GM04503 (cell line): ENCODE measurements at regions not wholly inside any gene's neighbourhood (a gene's known extent, or its start where the extent isn't known, plus 50 kb on each side); places are given as distances from the start of the nearest gene placed in this dataset.
"Not testable (repeated sequence)": the region's sequence is repeated elsewhere in the genome, so short reads cannot be mapped to it uniquely, and the experiment has no call there.

Experiments used
- DNase-seq: peaks from one replicate; pipeline ENCODE4 v3.0.0-alpha.2; 2012; ENCODE audit warnings: low read depth

DNA sequence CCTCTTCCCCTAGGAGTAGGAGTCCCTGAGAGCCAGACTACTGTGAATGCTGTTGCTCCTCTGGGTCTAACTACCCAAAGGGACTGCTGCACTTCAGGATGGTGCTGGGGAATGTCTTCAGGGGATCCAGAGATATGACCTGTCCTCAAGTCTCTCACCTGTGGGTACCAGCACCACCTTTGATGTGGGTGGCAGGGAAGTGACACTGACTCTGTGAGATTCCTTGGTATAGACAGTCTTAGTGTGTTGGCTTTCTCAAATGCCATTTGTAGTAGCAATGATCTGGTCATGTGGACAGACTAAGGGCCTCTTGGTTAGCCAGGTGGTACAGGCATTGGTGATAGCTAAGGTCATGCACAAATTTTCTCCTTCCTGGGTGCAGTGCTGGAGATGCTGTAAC, 108.9 kb upstream of the ADAMTS3 start:
- DNase-seq: no peak

DNA sequence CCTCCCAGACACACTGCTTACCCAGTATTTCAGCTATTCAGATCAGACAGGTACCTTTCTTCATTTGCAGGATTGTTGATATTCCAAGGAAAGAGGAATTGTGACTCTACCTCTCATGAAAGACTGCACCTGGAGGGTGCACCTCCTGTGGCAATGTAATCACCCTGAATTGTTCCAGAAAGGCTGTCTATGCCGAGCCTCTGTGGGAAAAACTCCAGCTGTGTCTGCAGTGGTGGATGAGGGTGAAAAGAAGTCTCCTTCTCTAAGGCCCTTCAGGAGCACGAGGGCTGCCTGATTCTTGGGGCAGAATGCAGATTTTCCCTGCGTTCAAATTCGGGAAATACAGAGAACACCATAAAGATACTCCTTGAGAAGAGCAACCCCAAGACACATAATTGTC, 108.2 kb upstream of the ADAMTS3 start:
- no peak for DNase-seq

DNA sequence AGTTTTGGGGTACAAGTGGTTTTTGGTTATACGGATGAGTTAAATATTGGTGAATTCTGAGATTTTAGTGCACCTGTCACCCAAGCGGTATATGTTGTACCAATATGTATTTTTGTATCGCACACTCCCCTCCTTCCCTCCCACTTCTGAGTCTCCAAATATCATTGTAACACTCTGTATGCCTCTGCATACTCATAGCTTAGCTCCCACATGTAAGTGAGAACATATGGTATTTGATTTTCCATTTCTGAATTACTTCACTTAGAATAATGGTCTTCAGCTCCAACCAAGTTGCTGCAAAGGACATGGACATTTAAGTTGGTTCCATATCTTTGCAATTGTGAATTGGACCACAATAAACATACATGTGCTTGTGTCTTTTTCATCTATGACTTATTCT, 103.0 kb upstream of the ADAMTS3 start:
- no peak for DNase-seq

DNA sequence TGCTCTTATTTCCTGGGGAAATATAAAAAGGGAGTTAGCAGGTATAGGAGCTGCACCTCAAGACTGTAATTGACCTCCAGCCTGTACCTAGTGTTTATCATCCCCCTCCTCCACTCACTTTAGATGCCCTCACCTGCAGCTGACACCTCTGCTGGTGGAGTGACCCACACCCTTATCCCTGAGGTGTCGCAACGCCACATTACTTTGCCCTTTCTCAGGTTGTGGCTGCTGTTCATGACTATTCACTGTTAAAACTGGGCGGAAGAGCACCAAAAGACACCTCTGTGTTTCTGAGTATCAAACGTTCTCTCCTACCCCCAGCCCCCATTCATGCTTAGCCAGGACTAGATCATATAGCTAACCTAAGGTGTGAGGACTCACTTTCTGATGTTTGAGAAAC, 101.5 kb upstream of the ADAMTS3 start:
- no peak for DNase-seq

DNA sequence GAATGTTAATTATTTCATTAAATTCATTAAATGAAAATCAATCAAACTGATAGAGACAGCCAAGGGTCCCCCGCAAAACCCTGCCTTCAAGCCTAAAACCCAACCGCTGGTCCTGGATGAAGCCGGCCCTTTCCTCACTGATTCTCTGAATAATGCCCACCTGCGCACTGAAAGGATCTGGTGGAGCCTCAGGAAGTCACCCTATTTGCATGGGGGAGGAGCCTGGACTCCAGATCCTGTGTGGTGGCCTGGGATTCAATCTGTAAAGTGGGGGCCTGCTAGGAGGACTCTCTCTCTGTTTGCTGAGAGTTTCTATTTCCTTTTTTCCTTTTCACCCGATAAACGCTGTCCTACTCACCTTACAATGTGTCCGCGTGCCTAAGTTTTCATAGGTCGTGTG, 97.9 kb upstream of the ADAMTS3 start:
- no peak for DNase-seq

DNA sequence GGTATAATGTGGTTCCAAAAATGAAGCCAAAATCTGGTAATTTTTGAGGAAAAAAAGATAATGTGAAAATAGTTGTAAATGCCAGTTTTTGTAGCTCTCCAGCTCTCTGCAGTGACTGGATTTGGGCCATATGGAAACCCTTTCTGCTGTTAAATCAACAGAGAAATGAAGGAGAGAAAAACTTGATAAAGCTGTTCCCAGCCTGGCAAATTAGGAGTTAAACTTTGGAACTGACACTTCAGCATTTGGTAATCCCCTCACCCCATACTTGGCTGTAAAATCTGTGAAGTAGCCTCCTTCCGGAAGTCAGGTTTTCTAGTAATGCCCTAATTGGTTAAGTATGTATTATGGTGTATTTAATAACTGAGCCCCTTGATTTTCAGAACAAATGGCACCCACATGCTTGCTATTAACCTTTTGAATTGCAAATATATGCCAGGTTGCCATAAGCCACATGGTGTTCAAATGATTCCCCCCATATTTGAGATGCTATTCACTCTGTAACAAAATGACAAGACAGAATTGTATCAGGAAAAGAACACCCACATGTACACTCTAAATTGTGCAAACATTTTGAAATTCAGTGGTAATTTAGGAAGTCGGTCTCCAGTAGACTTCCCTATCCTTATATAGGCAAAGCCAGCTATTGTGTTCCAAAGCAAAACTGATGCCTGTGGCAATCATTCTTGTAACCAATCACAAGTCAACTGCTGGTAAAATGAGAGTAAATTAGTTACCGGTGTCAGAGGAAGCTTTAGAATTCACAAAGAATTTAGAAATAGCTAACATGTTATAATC, 96.3 kb upstream of the ADAMTS3 start:
- no peak for DNase-seq

DNA sequence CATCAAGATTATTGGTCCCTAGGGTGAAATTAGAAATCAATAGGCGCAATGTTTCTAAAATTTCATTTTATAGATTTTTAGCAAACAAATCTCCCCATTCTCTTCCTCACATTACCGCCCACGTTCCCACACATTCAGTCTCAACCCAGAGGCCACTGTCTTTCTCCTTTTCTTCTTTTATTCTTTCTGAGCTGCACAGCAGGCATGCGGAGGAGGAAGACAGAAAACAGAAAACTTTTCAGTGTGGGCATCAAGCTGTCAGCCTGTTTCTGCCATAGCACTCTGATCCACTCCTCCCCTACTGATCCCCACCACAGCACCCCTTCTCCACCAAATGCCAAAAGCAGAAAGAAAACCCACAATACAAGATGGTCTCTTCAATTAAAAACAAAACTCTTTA, 94.8 kb upstream of the ADAMTS3 start:
- DNase-seq: no peak

DNA sequence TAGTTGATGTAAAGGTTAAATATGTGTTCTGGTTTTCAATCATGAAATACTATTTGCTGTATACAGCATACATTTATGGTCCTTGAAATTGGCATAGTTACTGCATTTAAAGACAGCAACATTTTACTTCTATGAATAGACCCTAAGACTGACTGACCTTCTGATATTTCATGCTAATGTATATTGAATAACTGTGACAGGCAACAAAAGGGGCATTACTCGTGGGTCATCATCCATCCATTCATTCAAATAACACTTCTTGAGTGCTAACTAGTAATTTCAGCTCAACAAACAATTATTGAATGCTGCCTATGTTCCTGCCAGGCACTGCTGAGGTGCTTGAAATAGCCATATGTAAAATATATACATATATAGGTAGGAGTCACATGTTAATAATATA, 92.8 kb upstream of the ADAMTS3 start:
- no peak for DNase-seq

DNA sequence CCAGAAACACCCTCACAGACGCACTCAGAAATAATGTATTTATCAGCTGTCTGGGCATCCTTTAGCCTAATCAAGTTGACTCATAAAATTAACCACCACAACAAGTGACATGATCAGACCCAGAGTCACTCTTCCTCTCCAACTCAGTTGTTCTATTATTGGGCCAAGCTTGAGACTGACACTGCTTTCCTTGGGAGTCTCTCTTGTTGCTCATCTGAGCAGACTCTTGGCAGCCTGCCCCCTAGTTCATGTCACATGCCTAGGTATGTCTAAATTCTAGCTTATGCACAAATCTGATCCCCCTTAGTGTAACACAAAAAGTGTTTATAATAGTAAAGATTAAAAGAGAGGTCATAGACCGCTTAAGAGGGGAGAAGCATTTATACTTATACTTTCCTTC, 72.6 kb upstream of the ADAMTS3 start:
- DNase-seq: no peak

DNA sequence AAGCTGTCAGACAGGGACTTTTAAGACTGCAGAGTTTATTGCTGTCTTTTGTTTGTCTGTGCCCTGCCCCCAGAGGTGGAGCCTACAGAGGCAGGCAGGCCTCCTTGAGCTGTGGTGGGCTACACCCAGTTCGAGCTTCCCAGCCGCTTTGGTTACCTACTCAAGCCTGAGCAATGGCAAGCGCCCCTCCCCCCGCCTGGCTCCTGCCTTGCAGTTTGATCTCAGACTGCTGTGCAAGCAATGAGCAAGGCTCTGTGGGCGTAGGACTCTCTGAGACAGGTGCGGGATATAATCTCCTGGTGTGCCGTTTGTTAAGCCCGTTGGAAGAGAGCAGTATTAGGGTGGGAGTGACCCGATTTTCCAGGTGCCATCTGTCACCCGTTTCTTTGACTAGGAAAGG, 67.8 kb upstream of the ADAMTS3 start:
- DNase-seq: not testable (repeated sequence)

DNA sequence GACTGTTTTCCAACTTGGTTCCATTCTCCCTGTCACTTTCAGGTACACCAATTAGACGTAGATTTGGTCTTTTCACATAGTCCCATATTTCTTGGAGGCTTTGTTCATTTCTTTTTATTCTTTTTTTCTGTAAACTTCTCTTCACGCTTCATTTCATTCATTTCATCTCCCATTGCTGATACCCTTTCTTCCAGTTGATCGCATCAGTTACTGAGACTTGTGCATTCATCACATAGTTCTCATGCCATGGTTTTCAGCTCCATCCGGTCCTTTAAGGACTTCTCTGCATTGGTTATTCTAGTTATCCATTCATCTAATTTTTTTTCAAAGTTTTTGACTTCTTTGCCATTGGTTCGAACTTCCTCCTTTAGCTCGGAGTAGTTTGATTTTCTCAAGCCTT, 66.9 kb upstream of the ADAMTS3 start:
- not testable (repeated sequence) for DNase-seq

DNA sequence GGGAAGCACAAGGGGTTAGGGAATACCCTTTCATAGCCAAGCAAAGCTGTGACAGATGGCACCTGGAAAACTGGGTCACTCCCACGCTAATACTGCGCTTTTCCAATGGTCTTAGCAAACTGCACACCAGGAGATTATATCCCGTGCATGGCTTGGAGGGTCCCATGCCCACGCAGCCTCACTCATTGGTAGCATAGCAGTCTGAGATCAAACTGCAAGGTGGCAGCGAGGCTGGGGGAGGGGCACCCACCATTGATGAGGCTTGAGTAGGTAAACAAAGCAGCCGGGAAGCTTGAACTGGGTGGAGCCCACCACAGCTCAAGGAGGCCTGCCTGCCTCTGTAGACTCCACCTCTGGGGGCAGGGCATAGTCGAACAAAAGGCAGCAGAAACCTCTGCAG, 63.2 kb upstream of the ADAMTS3 start:
- not testable (repeated sequence) for DNase-seq

DNA sequence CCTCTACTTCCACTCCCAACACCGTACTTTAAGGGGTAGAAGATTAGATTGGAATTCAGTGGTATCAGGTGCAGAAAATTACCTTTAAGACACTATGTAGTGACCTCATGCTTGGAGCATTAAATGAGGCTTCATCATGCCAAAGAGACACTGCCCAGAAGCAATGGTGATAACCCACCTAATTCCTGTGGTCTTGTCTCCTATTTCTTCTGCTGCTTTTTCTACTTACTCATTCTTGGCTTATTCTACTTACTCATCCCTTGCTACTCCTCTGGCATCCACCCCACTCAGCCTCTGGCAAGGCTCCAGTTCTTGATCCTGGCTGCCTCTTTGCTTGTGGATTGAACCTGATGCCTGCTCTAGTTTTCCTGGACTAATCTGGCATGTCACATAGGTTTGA, 62.3 kb upstream of the ADAMTS3 start:
- peak; percentile 17 for DNase-seq

DNA sequence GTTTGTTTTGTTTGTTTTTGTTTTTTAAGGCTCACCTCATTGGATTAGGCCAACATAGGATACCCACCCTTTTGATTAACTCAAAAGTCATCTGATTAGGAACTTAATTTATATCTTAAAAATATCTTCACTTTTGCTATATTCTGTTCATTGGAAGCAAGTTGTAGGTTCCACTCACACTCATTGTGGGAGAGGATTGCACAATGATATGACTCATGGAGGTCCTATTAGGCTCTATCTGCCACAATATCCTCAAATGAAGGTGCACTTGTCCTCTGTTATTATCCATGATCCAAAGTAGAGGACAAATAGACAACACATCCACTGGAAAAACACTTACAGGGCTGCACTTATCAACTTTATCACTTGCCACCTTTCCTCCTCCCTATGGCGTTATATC, 60.5 kb upstream of the ADAMTS3 start:
- DNase-seq: no peak

DNA sequence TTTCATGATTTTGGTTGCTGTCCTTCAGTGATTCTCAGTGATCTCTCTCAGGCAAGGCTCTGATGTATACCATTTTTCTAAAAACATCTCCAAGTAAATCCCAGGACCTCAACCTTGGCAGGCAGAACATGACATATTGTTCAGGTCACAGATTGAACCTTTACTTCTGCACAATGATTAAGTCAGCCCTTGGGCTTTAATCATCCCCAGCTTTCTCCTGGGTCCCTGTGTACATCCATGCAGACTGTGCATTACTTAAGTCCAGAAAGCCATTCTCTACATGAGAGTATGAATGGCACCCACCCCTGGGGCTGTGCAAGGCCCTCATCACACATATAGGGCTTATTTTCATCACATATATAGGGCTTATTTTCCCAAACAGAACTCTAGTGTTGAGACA, 58.7 kb upstream of the ADAMTS3 start:
- DNase-seq: no peak
